Keratinocyte (primary cell): ENCODE measurements at regions not wholly inside any gene's neighbourhood (a gene's known extent, or its start where the extent isn't known, plus 50 kb on each side); places are given as distances from the start of the nearest gene placed in this dataset.

ENCODE experiments used
- DNase-seq: peaks from one replicate; pipeline ENCODE4 v3.0.0-alpha.2; 2011; ENCODE audit warnings: low read depth, missing footprints, low spot score
- FAIRE-seq: peaks from 2 replicates; lab custom pipeline; 2011; peaks lifted over from hg19 to GRCh38; lab: Jason Lieb, UNC
- H2AFZ ChIP-seq: 2 replicates; pipeline ENCODE4 v1.6.0; 2012; ENCODE audit warnings: low read length, control low read depth, inconsistent platforms; ENCODE audit not compliant: control insufficient read depth
- H3K27ac ChIP-seq: 2 replicates; pipeline ENCODE4 v1.5.1; 2011; ENCODE audit warnings: low read length; ENCODE audit not compliant: control insufficient read depth, insufficient read depth
- H3K27me3 ChIP-seq: 3 replicates; pipeline ENCODE4 v1.6.0; 2011; ENCODE audit warnings: low read length; ENCODE audit not compliant: control insufficient read depth, insufficient read depth; ENCODE audit errors: extremely low read depth
- H3K36me3 ChIP-seq, 2 experiments: 2 replicates in 1 of 2; 3 replicates in 1 of 2; pipeline ENCODE4 v1.5.1; 2011; ENCODE audit warnings: low read length in 2 of 2, mild to moderate bottlenecking in 1 of 2; ENCODE audit not compliant: control insufficient read depth in 2 of 2, insufficient read depth in 2 of 2; ENCODE audit errors: extremely low read depth in 1 of 2
- H3K4me1 ChIP-seq: 3 replicates; pipeline ENCODE4 v1.5.1; 2011; ENCODE audit warnings: low read length; ENCODE audit not compliant: control insufficient read depth, insufficient read depth; ENCODE audit errors: extremely low read depth
- H3K4me2 ChIP-seq: 3 replicates; pipeline ENCODE4 v1.6.0; 2011; ENCODE audit warnings: low read depth, low read length; ENCODE audit not compliant: control insufficient read depth, insufficient read depth; ENCODE audit errors: extremely low read depth
- H3K4me3 ChIP-seq, 3 experiments: fragments of 200-600 bp in 1 of 3; sonication (generic) in 1 of 3; 2 replicates in 2 of 3; 3 replicates in 1 of 3; pipeline ENCODE4 v1.5.1; 2011 to 2016; ENCODE audit warnings: low read length in 3 of 3, mild to moderate bottlenecking in 3 of 3, control low read depth in 2 of 3, inconsistent platforms in 1 of 3, low read depth in 1 of 3, mixed read lengths in 1 of 3, mixed run types in 1 of 3, moderate library complexity in 1 of 3; ENCODE audit not compliant: control insufficient read depth in 2 of 3, insufficient read depth in 2 of 3; ENCODE audit errors: extremely low read depth in 1 of 3
- H3K79me2 ChIP-seq: 2 replicates; pipeline ENCODE4 v1.6.0; 2012; ENCODE audit warnings: low read length; ENCODE audit not compliant: control insufficient read depth, insufficient read depth
- H3K9ac ChIP-seq: 3 replicates; pipeline ENCODE4 v1.6.0; 2011; ENCODE audit warnings: low read length; ENCODE audit not compliant: control insufficient read depth, insufficient read depth; ENCODE audit errors: extremely low read depth
- H3K9me1 ChIP-seq: 3 replicates; pipeline ENCODE4 v1.6.0; 2011; ENCODE audit warnings: low read length; ENCODE audit not compliant: control insufficient read depth, insufficient read depth; ENCODE audit errors: extremely low read depth
- H3K9me3 ChIP-seq: 2 replicates; pipeline ENCODE4 v1.5.1; 2012; ENCODE audit warnings: low read depth, low read length; ENCODE audit not compliant: control insufficient read depth
- H4K20me1 ChIP-seq: 3 replicates; pipeline ENCODE4 v1.6.0; 2011; ENCODE audit warnings: low read length; ENCODE audit not compliant: control insufficient read depth, insufficient read depth; ENCODE audit errors: extremely low read depth
- CTCF ChIP-seq, 3 experiments: IDR thresholded peaks in 1 of 3; conservative IDR thresholded peaks in 1 of 3; optimal IDR thresholded peaks in 1 of 3; 2 replicates in 2 of 3; 3 replicates in 1 of 3; pipeline versions ENCODE3 to v1.5.1; 2011; ENCODE audit warnings: low read length in 3 of 3, mild to moderate bottlenecking in 3 of 3, moderate library complexity in 2 of 3, control low read depth in 1 of 3, inconsistent platforms in 1 of 3; ENCODE audit not compliant: insufficient read depth in 2 of 3; ENCODE audit errors: extremely low read depth in 1 of 3
- EZH2 ChIP-seq: IDR thresholded peaks from one replicate; pipeline ENCODE4 v1.6.1; 2012; ENCODE audit warnings: inconsistent platforms, mild to moderate bottlenecking, low read length, moderate library complexity
- dilution Hi-C: fragments of 300-500 bp; cut with MboI; formaldehyde crosslinking; loops from one replicate; pipeline ENCODE4 v1.7.0; 2020; ENCODE audit warnings: low sequenced_read_pairs; ENCODE audit not compliant: extremely low pct_ligation_motif_present

GRCh38 chr2:41992671-41993434, 55.0 kb upstream of the PKDCC start:
- no peaks in the 10 kb centered on the region for H3K36me3 ChIP-seq
- no peak for DNase-seq
- H3K4me3 ChIP-seq = no peak overlapping the region
- H3K9me3 ChIP-seq = no peaks in the 10 kb centered on the region
- FAIRE-seq = no peak
- H2AFZ ChIP-seq = no peak overlapping the region
- no peaks in the 10 kb centered on the region for H3K9me1 ChIP-seq
- peaks cover 4% of the 10 kb centered on the region for H3K27me3 ChIP-seq
- no peak for TF ChIP-seq CTCF (optimal IDR thresholded peaks at IDR 0.05 in 1 of 3, IDR thresholded peaks at IDR 0.05 in 1 of 3, conservative IDR thresholded peaks at IDR 0.05 in 1 of 3; ENCODE audit: extremely low read depth in 1 of 3, insufficient read depth in 2 of 3, low read length in 3 of 3)
- no peak for TF ChIP-seq EZH2
- H3K4me1 ChIP-seq = no peaks in the 10 kb centered on the region
- H3K27ac ChIP-seq = no peak overlapping the region
- no peaks in the 10 kb centered on the region for H4K20me1 ChIP-seq
- dilution Hi-C loops = no loop called here
- no peak overlapping the region for H3K9ac ChIP-seq
- no peak overlapping the region for H3K4me2 ChIP-seq
- H3K79me2 ChIP-seq = no peaks in the 10 kb centered on the region

GRCh38 chr2:41993435-41993925, 54.3 kb upstream of the PKDCC start:
- Histone ChIP-seq H3K4me1 (no peaks in the 10 kb centered on the region), H3K27ac (no peak overlapping the region), H2AFZ (no peak overlapping the region), H4K20me1 (no peaks in the 10 kb centered on the region), H3K36me3 (no peaks in the 10 kb centered on the region), H3K9me1 (no peaks in the 10 kb centered on the region), H3K79me2 (no peaks in the 10 kb centered on the region), H3K4me2 (no peak overlapping the region), H3K27me3 (peaks cover 4% of the 10 kb centered on the region), H3K9me3 (no peaks in the 10 kb centered on the region), H3K4me3 (no peak overlapping the region), H3K9ac (no peak overlapping the region)
- no peak for TF ChIP-seq CTCF (optimal IDR thresholded peaks at IDR 0.05 in 1 of 3, IDR thresholded peaks at IDR 0.05 in 1 of 3, conservative IDR thresholded peaks at IDR 0.05 in 1 of 3; ENCODE audit: extremely low read depth in 1 of 3, insufficient read depth in 2 of 3, low read length in 3 of 3)
- no peak for TF ChIP-seq EZH2
- dilution Hi-C loops = no loop called here
- FAIRE-seq (no peak), DNase-seq (no peak)
